ENCODE measurements at regions not wholly inside any gene's neighbourhood (a gene's known extent, or its start where the extent isn't known, plus 50 kb on each side); places are given as distances from the start of the nearest gene placed in this dataset.

DNA sequence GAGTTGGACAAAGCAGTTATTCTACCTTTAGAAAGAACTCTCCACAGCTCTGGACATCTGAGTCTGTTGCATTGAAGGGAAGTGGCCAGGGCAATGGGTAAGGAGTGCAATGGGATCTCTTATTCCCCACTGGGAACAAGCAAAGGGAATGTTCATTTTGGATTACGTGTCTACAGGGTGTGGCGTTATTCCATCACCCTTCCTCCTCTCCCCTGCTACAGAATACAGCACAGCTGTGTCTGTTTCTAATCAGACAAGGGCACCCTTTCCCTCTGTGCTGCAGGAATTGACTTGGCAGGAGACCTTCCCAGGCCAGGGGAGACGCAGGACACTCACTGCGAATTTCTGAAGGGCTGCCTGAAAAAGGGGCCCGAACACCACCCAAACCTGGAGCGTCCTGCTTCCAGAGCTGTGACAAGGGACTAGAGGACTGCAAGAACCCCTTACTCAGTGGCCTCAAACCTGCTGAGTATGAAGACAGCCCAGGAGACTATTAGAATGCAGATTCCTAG is 163.6 kb upstream of the RAB4A start:
- Histone ChIP-seq H3K4me1 (ENCODE audit: low read length) (no peaks in the 10 kb centered on the region), H3K9me2 (replicated peaks; ENCODE audit: insufficient read depth, low read length) (no peaks in the 10 kb centered on the region)

DNA sequence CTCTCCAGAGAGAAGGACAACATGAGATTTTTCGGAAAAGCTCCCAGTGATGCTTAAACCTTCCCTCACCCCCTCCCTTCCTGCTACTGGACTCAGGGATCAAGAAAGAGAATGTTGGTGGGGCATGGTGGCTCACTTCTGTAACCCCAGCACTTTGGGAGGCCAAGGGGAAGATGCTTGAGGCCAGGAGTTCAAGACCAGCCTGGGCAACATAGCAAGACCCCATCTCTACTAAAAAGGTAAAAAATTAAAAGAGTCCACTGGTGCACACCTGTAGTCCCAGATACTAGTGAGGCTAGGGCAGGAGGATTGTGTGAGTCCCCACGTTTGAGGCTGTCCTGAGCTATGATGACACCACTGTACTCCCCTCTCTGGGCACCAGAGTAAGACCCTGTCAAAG is 162.9 kb upstream of the RAB4A start:
- Histone ChIP-seq H3K36me3 (replicated peaks; ENCODE audit: insufficient read depth, low read length) (no peaks in the 10 kb centered on the region), H3F3A (ENCODE audit: insufficient read depth, low read length) (no peaks in the 10 kb centered on the region), H3K4me1 (ENCODE audit: low read length) (no peaks in the 10 kb centered on the region), H3K4me2 (ENCODE audit: low read depth, low read length) (no peak overlapping the region), H3K9ac (ENCODE audit: low read length) (no peak overlapping the region), H3K27ac (ENCODE audit: low read length) (no peak overlapping the region), H3K9me3 (replicated peaks; ENCODE audit: insufficient read depth, low read length) (no peaks in the 10 kb centered on the region), H2AFZ (ENCODE audit: low read length) (no peak overlapping the region), H3K4me3 (ENCODE audit: low read length) (no peak overlapping the region), H3K9me2 (replicated peaks; ENCODE audit: insufficient read depth, low read length) (no peaks in the 10 kb centered on the region), H4K20me1 (ENCODE audit: insufficient read depth, low read length) (no peaks in the 10 kb centered on the region), H3K27me3 (replicated peaks; ENCODE audit: insufficient read depth, low read length) (no peaks in the 10 kb centered on the region), H3K79me2 (ENCODE audit: low read length) (no peaks in the 10 kb centered on the region)
- no peak for DNase-seq
- TF ChIP-seq, protein P1, sequence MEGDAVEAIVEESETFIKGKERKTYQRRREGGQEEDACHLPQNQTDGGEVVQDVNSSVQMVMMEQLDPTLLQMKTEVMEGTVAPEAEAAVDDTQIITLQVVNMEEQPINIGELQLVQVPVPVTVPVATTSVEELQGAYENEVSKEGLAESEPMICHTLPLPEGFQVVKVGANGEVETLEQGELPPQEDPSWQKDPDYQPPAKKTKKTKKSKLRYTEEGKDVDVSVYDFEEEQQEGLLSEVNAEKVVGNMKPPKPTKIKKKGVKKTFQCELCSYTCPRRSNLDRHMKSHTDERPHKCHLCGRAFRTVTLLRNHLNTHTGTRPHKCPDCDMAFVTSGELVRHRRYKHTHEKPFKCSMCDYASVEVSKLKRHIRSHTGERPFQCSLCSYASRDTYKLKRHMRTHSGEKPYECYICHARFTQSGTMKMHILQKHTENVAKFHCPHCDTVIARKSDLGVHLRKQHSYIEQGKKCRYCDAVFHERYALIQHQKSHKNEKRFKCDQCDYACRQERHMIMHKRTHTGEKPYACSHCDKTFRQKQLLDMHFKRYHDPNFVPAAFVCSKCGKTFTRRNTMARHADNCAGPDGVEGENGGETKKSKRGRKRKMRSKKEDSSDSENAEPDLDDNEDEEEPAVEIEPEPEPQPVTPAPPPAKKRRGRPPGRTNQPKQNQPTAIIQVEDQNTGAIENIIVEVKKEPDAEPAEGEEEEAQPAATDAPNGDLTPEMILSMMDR (IDR thresholded peaks at IDR 0.05; ENCODE audit: low read length) = no peak
- TF ChIP-seq EZH2 (optimal IDR thresholded peaks at IDR 0.05; ENCODE audit: low read depth, low read length) (no peak), EZH2phosphoT487 (IDR thresholded peaks at IDR 0.05; ENCODE audit: low read length) (no peak)

More for the DNA sequence above, 163.6 kb upstream of the RAB4A start:
- H2AFZ ChIP-seq (ENCODE audit: low read length) = no peak overlapping the region
- no peak overlapping the region for H3K4me2 ChIP-seq (ENCODE audit: low read depth, low read length)
- no peaks in the 10 kb centered on the region for H3F3A ChIP-seq (ENCODE audit: insufficient read depth, low read length)
- H4K20me1 ChIP-seq (ENCODE audit: insufficient read depth, low read length) = no peaks in the 10 kb centered on the region
- TF ChIP-seq, protein P1 (IDR thresholded peaks at IDR 0.05; ENCODE audit: low read length) = no peak
- TF ChIP-seq EZH2 (optimal IDR thresholded peaks at IDR 0.05; ENCODE audit: low read depth, low read length) (no peak), EZH2phosphoT487 (IDR thresholded peaks at IDR 0.05; ENCODE audit: low read length) (no peak)
- no peaks in the 10 kb centered on the region for H3K27me3 ChIP-seq (replicated peaks; ENCODE audit: insufficient read depth, low read length)
- no peaks in the 10 kb centered on the region for H3K79me2 ChIP-seq (ENCODE audit: low read length)
- no peaks in the 10 kb centered on the region for H3K36me3 ChIP-seq (replicated peaks; ENCODE audit: insufficient read depth, low read length)
- no peak overlapping the region for H3K4me3 ChIP-seq (ENCODE audit: low read length)
- H3K9me3 ChIP-seq (replicated peaks; ENCODE audit: insufficient read depth, low read length) = no peaks in the 10 kb centered on the region
- no peak for DNase-seq
- no peak overlapping the region for H3K27ac ChIP-seq (ENCODE audit: low read length)
- no peak overlapping the region for H3K9ac ChIP-seq (ENCODE audit: low read length)

DNA sequence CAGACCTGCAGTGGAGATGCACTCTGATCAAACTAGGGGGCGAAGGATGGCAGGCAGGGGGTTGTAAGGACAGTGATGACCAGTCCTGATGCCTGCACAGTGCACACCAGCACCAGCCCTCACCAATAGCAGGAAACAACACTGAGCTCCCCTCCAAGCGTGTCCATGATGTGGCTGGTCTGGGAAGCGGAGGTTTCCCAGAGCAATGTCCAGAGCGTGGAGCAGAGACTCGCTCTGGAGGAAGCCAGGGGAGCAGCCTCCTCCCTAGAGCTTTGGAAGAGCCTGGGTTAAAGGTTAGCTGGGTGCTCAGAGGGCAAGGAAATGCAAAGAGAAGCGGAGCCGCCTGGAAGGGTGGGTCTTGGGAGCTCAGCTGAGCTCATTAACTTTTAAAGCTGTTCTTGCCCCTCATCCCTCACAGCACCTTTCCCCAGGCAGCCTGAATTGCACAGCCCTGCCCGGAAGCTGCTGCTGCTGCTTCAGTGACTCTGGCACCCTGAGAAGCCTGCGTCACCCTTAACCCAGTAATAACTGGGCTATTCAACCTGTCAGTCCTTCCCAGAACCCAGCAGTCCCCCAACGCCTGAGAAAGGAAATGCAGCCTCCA is 162.2 kb upstream of the RAB4A start:
- no peaks in the 10 kb centered on the region for H3F3A ChIP-seq (ENCODE audit: insufficient read depth, low read length)
- no peak overlapping the region for H3K4me2 ChIP-seq (ENCODE audit: low read depth, low read length)
- no peaks in the 10 kb centered on the region for H3K36me3 ChIP-seq (replicated peaks; ENCODE audit: insufficient read depth, low read length)
- H3K27me3 ChIP-seq (replicated peaks; ENCODE audit: insufficient read depth, low read length) = no peaks in the 10 kb centered on the region
- TF ChIP-seq EZH2phosphoT487 (IDR thresholded peaks at IDR 0.05; ENCODE audit: low read length) (no peak), EZH2 (optimal IDR thresholded peaks at IDR 0.05; ENCODE audit: low read depth, low read length) (no peak)
- TF ChIP-seq, protein P1 (IDR thresholded peaks at IDR 0.05; ENCODE audit: low read length) = no peak
- DNase-seq = no peak
- H3K4me3 ChIP-seq (ENCODE audit: low read length) = no peak overlapping the region
- no peak overlapping the region for H3K9ac ChIP-seq (ENCODE audit: low read length)
- no peaks in the 10 kb centered on the region for H3K9me3 ChIP-seq (replicated peaks; ENCODE audit: insufficient read depth, low read length)
- no peaks in the 10 kb centered on the region for H3K79me2 ChIP-seq (ENCODE audit: low read length)
- H3K4me1 ChIP-seq (ENCODE audit: low read length) = no peaks in the 10 kb centered on the region
- no peak overlapping the region for H3K27ac ChIP-seq (ENCODE audit: low read length)
- no peaks in the 10 kb centered on the region for H3K9me2 ChIP-seq (replicated peaks; ENCODE audit: insufficient read depth, low read length)
- no peak overlapping the region for H2AFZ ChIP-seq (ENCODE audit: low read length)
- no peaks in the 10 kb centered on the region for H4K20me1 ChIP-seq (ENCODE audit: insufficient read depth, low read length)
